Immature natural killer cell (primary cell): ENCODE measurements at regions not wholly inside any gene's neighbourhood (a gene's known extent, or its start where the extent isn't known, plus 50 kb on each side); places are given as distances from the start of the nearest gene placed in this dataset.
"Not testable (repeated sequence)": the region's sequence is repeated elsewhere in the genome, so short reads cannot be mapped to it uniquely, and the experiment has no call there.

Experiments used
- DNase-seq, 3 donors: peaks; one replicate each; pipeline ENCODE4 v3.0.0; 2022; ENCODE audit warnings: mixed read lengths in 1 of 3
- H3K27ac Mint-ChIP-seq, 6 donors: one replicate each; pipeline ENCODE4 v1.8.0; 2020; ENCODE audit warnings: mixed read lengths in 6 of 6, mild to moderate bottlenecking in 5 of 6, inconsistent platforms in 4 of 6, moderate library complexity in 3 of 6
- H3K27me3 Mint-ChIP-seq, 3 donors: one replicate each; pipeline ENCODE4 v1.8.0; 2020 to 2021; ENCODE audit warnings: low read depth in 3 of 3, mild to moderate bottlenecking in 3 of 3, mixed read lengths in 3 of 3, moderate library complexity in 3 of 3, inconsistent platforms in 1 of 3
- H3K36me3 Mint-ChIP-seq, 3 donors: one replicate each; pipeline ENCODE4 v1.8.0; 2020; ENCODE audit warnings: mixed read lengths in 3 of 3, inconsistent platforms in 2 of 3, mild to moderate bottlenecking in 2 of 3
- H3K4me1 Mint-ChIP-seq, 2 donors: one replicate each; pipeline ENCODE4 v1.8.0; 2020; ENCODE audit warnings: inconsistent platforms in 2 of 2, mild to moderate bottlenecking in 2 of 2, mixed read lengths in 2 of 2, moderate library complexity in 1 of 2
- H3K4me3 Mint-ChIP-seq, 5 donors: one replicate each; pipeline ENCODE4 v1.8.0; 2020; ENCODE audit warnings: mild to moderate bottlenecking in 5 of 5, mixed read lengths in 5 of 5, inconsistent platforms in 3 of 5, moderate library complexity in 3 of 5
- H3K9me3 Mint-ChIP-seq, 6 donors: one replicate each; pipeline ENCODE4 v1.8.0; 2020; ENCODE audit warnings: mild to moderate bottlenecking in 6 of 6, mixed read lengths in 6 of 6, inconsistent platforms in 4 of 6, moderate library complexity in 3 of 6

DNA sequence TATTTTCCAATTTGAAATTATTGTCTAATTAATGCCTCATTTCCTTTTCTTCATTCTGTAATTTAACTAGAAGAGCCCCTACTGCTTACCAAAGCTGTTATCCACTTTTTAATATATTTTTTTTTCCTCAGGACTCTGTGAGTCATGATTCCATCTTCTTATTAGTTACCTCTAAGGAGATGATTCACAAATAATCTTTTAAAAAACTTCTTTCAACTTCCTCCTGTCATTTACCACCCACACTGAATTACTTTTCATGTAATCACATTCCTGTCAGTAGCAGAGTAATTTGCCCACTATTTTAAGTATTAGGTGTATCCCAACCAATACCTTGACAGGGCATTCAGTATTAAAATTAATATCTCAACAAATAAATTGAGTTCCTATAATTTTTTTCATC is 470.9 kb upstream of the ADGRL3 start:
- H3K4me1 Mint-ChIP-seq: no peaks in the 10 kb centered on the region

DNA sequence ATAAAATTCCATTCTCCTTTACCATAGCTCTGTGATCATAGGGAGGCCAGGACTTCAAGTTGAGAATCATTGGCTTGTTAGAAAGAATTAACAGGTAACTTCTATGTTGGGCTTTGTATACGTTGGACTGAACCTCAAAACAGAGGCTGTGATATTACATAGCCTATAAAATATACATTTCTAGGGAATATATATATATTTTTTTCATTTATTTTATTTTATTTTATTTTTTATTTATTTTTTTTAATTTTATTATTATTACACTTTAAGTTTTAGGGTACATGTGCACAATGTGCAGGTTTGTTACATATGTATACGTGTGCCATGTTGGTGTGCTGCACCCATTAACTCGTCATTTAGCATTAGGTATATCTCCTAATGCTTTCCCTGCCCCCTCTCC is 470.4 kb upstream of the ADGRL3 start:
- H3K36me3 Mint-ChIP-seq: not testable (repeated sequence)

More for the DNA sequence above, 470.9 kb upstream of the ADGRL3 start:
- no peak for DNase-seq
- Mint-ChIP-seq H3K4me3 (no peak overlapping the region), H3K27me3 (no peaks in the 10 kb centered on the region), H3K27ac (no peak overlapping the region), H3K36me3 (no peaks in the 10 kb centered on the region), H3K9me3 (peaks cover 11 to 42% (median 31%) of the 10 kb centered on the region in 6 donors)

GRCh38 chr4:60737858-60738257 is 462.3 kb upstream of the ADGRL3 start:
- Mint-ChIP-seq H3K36me3 (peaks cover 0 to 7% (median 0%) of the 10 kb centered on the region in 3 donors), H3K4me3 (no peak overlapping the region), H3K4me1 (no peaks in the 10 kb centered on the region), H3K27ac (no peak overlapping the region), H3K27me3 (peaks cover 0 to 4% (median 0%) of the 10 kb centered on the region in 3 donors), H3K9me3 (peaks cover 19 to 73% (median 49%) of the 10 kb centered on the region in 6 donors)
- DNase-seq: no peak

More for the DNA sequence above, 470.4 kb upstream of the ADGRL3 start:
- not testable (repeated sequence) for DNase-seq, H3K4me1 Mint-ChIP-seq, H3K27me3 Mint-ChIP-seq, H3K4me3 Mint-ChIP-seq, H3K27ac Mint-ChIP-seq
- peaks cover 12 to 41% (median 31%) of the 10 kb centered on the region in 6 donors for H3K9me3 Mint-ChIP-seq

GRCh38 chr4:60743654-60744053 is 456.5 kb upstream of the ADGRL3 start:
- H3K36me3 Mint-ChIP-seq: peaks cover 0 to under 1% (median 0%) of the 10 kb centered on the region in 3 donors
- H3K4me1 Mint-ChIP-seq: no peaks in the 10 kb centered on the region
- H3K9me3 Mint-ChIP-seq: peaks cover 5 to 67% (median 24%) of the 10 kb centered on the region in 6 donors
- DNase-seq: no peak
- no peak overlapping the region for H3K4me3 Mint-ChIP-seq
- peaks cover 0 to 4% (median 0%) of the 10 kb centered on the region in 3 donors for H3K27me3 Mint-ChIP-seq
- no peak overlapping the region for H3K27ac Mint-ChIP-seq

GRCh38 chr4:60744767-60745166 is 455.4 kb upstream of the ADGRL3 start:
- peaks cover 0 to 4% (median 0%) of the 10 kb centered on the region in 3 donors for H3K27me3 Mint-ChIP-seq
- no peaks in the 10 kb centered on the region for H3K36me3 Mint-ChIP-seq
- peaks cover 5 to 72% (median 26%) of the 10 kb centered on the region in 6 donors for H3K9me3 Mint-ChIP-seq
- H3K4me3 Mint-ChIP-seq: no peak overlapping the region
- no peaks in the 10 kb centered on the region for H3K4me1 Mint-ChIP-seq
- H3K27ac Mint-ChIP-seq: no peak overlapping the region
- DNase-seq: no peak

- no peak for DNase-seq
- H3K27ac Mint-ChIP-seq: no peak overlapping the region
- no peaks in the 10 kb centered on the region for H3K36me3 Mint-ChIP-seq
- no peak overlapping the region for H3K4me3 Mint-ChIP-seq
- peaks cover 0 to 2% (median 0%) of the 10 kb centered on the region in 3 donors for H3K27me3 Mint-ChIP-seq
- peaks cover 5 to 65% (median 26%) of the 10 kb centered on the region in 6 donors for H3K9me3 Mint-ChIP-seq
- no peaks in the 10 kb centered on the region for H3K4me1 Mint-ChIP-seq
These were observed 454.1 kb upstream of the ADGRL3 start for GRCh38 chr4:60745800-60746571.

DNA sequence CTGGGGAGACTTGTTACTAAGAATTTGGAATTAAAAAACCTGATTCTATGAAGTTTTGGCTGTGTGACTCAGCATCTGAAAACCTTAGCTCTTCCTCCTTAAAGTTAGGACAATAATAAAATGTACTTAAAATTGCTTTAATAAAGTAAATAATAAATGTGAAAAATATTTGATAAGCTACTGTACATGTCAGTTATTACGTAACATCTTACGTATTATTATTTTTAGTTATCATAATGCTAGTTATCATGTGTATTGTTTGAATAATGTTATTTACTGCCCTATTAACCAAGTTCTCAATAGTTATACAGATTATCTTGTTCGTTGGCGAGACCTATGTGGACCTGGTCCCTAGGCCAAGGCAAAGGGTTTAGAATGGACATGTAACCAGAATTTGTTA is 449.2 kb upstream of the ADGRL3 start:
- DNase-seq: no peak
- peaks cover 0 to 2% (median 0%) of the 10 kb centered on the region in 3 donors for H3K27me3 Mint-ChIP-seq
- peaks cover 2 to 75% (median 26%) of the 10 kb centered on the region in 6 donors for H3K9me3 Mint-ChIP-seq
- no peaks in the 10 kb centered on the region for H3K36me3 Mint-ChIP-seq
- H3K4me3 Mint-ChIP-seq: no peak overlapping the region
- no peak overlapping the region for H3K27ac Mint-ChIP-seq
- H3K4me1 Mint-ChIP-seq: no peaks in the 10 kb centered on the region

- Mint-ChIP-seq H3K27me3 (peaks cover 0 to 1% (median 0%) of the 10 kb centered on the region in 3 donors), H3K36me3 (no peaks in the 10 kb centered on the region), H3K9me3 (peaks cover 3 to 69% (median 31%) of the 10 kb centered on the region in 6 donors), H3K4me1 (no peaks in the 10 kb centered on the region), H3K4me3 (no peak overlapping the region), H3K27ac (no peak overlapping the region)
- DNase-seq: no peak
These were observed 442.0 kb upstream of the ADGRL3 start for GRCh38 chr4:60757986-60758680.

DNA sequence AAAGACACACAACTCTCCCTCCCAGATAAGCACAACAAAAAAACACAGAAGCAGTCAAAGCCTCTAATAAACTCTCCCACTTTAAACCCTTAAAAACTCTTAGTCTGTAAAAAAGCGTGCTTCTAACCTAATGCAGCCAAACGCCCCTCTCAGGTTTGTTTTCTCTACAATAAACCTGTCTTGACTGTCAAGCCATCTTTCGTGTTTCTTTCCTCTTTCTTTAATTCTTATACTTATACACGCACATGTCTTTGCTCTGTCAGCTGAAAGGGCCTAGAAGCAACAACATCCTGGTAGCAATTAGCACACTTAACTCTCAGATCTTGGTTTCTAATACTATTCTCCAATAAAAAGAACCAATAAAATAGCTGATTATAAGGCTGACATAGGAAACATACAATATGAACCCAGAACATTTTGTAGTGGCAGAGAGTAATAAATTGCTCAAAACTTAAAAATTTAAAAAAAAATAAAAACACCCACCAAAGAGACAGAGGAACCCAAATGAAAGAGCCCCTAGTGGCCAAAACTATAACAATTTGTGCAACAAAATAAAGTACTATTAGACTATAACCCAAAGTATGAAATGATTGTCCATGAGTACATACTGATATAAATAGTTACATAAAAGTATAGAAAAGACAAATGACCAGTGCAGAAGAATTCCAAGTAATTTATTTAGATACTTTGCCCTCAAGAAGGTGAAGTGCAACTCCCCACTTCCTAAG is 440.4 kb upstream of the ADGRL3 start:
- DNase-seq: no peak
- Mint-ChIP-seq H3K36me3 (no peaks in the 10 kb centered on the region), H3K27ac (no peak overlapping the region), H3K9me3 (peaks cover 3 to 66% (median 28%) of the 10 kb centered on the region in 6 donors), H3K4me3 (no peak overlapping the region), H3K4me1 (no peaks in the 10 kb centered on the region), H3K27me3 (peaks cover 0 to 1% (median 0%) of the 10 kb centered on the region in 3 donors)

DNA sequence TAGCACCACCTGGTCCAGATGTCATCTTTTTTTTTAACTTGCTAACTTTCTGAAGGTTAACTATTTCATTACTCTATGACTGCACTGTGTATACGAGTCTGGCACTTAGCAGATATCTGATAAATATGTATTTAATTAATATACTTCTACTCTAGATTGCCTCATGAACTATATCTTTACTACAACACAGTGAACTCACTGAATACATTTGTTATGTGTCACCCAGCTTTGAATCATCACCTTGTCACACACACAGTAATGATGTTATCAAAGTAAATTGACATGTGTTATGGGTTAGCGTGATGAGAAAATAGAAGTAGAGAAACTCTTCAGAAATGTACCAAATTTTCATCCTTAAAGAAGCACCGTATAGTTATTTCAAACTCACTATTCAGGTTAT is 419.3 kb upstream of the ADGRL3 start:
- H3K27me3 Mint-ChIP-seq: peaks cover 0 to 10% (median 0%) of the 10 kb centered on the region in 3 donors
- no peaks in the 10 kb centered on the region for H3K4me1 Mint-ChIP-seq

GRCh38 chr4:60790608-60791007 is 409.5 kb upstream of the ADGRL3 start:
- H3K4me3 Mint-ChIP-seq: no peak overlapping the region
- no peaks in the 10 kb centered on the region for H3K36me3 Mint-ChIP-seq
- no peak overlapping the region for H3K27ac Mint-ChIP-seq
- H3K27me3 Mint-ChIP-seq: peaks cover 0 to 4% (median 0%) of the 10 kb centered on the region in 3 donors
- H3K9me3 Mint-ChIP-seq: peaks cover 5 to 19% (median 12%) of the 10 kb centered on the region in 6 donors
- no peak for DNase-seq
- H3K4me1 Mint-ChIP-seq: no peaks in the 10 kb centered on the region

More for the DNA sequence above, 419.3 kb upstream of the ADGRL3 start:
- H3K27ac Mint-ChIP-seq: no peak overlapping the region
- no peak overlapping the region for H3K4me3 Mint-ChIP-seq
- peaks cover 4 to 39% (median 14%) of the 10 kb centered on the region in 6 donors for H3K9me3 Mint-ChIP-seq
- DNase-seq: no peak
- H3K36me3 Mint-ChIP-seq: peaks cover 0 to 3% (median 0%) of the 10 kb centered on the region in 3 donors

DNA sequence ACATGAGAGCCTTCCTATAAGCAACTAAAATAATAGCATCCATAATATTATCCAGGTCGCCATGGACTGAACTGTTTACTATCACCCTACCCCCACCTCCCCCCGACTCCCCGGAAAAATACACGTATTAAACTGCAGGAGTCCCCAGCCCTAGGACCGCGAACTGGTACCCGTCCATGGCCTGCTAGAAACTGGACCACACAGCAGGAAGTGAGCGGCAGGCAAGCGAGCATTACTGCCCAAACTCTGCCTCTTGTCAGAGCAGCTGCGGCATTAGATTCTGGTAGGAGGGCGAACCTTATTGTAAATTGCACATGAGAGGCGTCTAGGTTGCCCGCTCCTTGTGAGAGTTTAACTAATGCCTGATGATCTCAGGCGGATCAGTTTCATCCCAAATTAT is 405.8 kb upstream of the ADGRL3 start:
- no peak overlapping the region for H3K4me3 Mint-ChIP-seq
- no peak for DNase-seq
- H3K4me1 Mint-ChIP-seq: no peaks in the 10 kb centered on the region
- peaks cover 7 to 32% (median 11%) of the 10 kb centered on the region in 6 donors for H3K9me3 Mint-ChIP-seq
- H3K27me3 Mint-ChIP-seq: peaks cover 0 to 2% (median 0%) of the 10 kb centered on the region in 3 donors
- H3K27ac Mint-ChIP-seq: no peak overlapping the region
- no peaks in the 10 kb centered on the region for H3K36me3 Mint-ChIP-seq

DNA sequence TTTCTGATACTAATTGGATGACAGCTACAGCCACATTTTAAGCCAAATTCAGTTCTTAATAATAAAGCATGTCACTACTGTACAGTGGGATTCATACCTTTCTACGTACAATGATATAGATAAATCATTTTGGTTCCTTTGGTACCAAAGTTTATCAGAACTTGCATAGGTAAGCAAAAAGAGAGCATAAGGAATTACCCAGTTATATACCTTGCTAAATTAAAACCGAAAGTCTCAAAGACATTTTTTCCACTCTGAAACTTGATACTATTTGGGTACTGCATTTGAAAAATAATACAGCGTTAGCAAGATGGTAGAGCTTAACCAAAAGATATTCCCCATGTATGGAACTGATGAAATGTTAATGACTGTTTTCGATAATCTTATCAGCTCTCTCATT is 400.9 kb upstream of the ADGRL3 start:
- no peak for DNase-seq
- no peaks in the 10 kb centered on the region for H3K36me3 Mint-ChIP-seq
- no peak overlapping the region for H3K4me3 Mint-ChIP-seq
- H3K27me3 Mint-ChIP-seq: no peaks in the 10 kb centered on the region
- H3K4me1 Mint-ChIP-seq: no peaks in the 10 kb centered on the region
- peaks cover 3 to 33% (median 10%) of the 10 kb centered on the region in 6 donors for H3K9me3 Mint-ChIP-seq
- H3K27ac Mint-ChIP-seq: no peak overlapping the region

DNA sequence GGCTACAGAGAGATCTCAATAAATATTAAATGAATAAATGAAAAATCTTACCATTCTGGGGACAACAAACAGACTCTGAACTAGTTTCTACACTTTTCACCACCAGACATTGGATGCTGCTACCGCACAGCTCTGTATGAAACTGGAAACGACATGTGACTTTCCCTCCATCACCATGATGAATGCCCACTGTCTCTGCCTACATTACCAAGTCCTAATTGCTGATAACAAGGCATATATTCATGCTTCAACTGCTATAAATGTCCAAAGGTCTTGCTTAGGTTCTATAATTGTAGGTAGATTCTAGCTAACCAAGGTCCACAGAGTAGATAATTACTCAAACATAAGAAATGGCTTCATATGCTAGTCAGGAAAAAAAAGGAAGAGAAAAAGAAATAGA is 399.4 kb upstream of the ADGRL3 start:
- Mint-ChIP-seq H3K27me3 (no peaks in the 10 kb centered on the region), H3K4me1 (no peaks in the 10 kb centered on the region), H3K4me3 (no peak overlapping the region), H3K27ac (no peak overlapping the region), H3K9me3 (peaks cover 2 to 29% (median 11%) of the 10 kb centered on the region in 6 donors), H3K36me3 (no peaks in the 10 kb centered on the region)
- no peak for DNase-seq
